NB4 (cell line): ENCODE measurements at regions not wholly inside any gene's neighbourhood (a gene's known extent, or its start where the extent isn't known, plus 50 kb on each side); places are given as distances from the start of the nearest gene placed in this dataset.

Source experiments
- MYC ChIP-seq: IDR thresholded peaks from 2 replicates; pipeline ENCODE4 v1.6.1; 2011; ENCODE audit warnings: low read depth, low read length
- POLR2A ChIP-seq: IDR thresholded peaks from 2 replicates; pipeline ENCODE4 v1.6.1; 2011; ENCODE audit warnings: mild to moderate bottlenecking; ENCODE audit not compliant: insufficient read length; ENCODE audit errors: extremely low read depth
- TF ChIP-seq, protein P1 (sequence below): IDR thresholded peaks from one replicate; pipeline ENCODE4 v1.5.1; 2012; ENCODE audit warnings: low read depth, low read length

DNA sequence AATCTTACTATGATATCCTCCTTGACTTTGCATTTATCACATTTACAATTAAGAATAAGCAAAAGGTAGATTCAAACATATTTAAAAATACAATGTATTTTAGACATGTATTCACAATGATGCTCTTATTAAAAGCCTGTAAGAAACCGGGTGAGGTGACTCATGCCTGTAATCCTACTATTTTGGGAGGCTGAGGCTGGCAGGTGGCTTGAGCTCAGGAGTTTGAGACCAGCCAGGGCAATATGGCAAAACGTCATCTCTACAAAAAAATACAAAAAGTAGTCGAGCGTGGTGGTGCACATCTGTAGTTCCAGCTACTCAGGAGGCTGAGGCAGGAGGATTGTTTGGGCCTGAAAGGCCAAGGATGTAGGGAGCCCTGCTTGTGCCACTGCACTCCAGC is 618.4 kb downstream of the CDH18 start:
- TF ChIP-seq, protein P1, sequence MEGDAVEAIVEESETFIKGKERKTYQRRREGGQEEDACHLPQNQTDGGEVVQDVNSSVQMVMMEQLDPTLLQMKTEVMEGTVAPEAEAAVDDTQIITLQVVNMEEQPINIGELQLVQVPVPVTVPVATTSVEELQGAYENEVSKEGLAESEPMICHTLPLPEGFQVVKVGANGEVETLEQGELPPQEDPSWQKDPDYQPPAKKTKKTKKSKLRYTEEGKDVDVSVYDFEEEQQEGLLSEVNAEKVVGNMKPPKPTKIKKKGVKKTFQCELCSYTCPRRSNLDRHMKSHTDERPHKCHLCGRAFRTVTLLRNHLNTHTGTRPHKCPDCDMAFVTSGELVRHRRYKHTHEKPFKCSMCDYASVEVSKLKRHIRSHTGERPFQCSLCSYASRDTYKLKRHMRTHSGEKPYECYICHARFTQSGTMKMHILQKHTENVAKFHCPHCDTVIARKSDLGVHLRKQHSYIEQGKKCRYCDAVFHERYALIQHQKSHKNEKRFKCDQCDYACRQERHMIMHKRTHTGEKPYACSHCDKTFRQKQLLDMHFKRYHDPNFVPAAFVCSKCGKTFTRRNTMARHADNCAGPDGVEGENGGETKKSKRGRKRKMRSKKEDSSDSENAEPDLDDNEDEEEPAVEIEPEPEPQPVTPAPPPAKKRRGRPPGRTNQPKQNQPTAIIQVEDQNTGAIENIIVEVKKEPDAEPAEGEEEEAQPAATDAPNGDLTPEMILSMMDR, result no peak
- TF ChIP-seq MYC (no peak), POLR2A (no peak)
